ENCODE measurements at regions not wholly inside any gene's neighbourhood (a gene's known extent, or its start where the extent isn't known, plus 50 kb on each side); places are given as distances from the start of the nearest gene placed in this dataset.

DNA sequence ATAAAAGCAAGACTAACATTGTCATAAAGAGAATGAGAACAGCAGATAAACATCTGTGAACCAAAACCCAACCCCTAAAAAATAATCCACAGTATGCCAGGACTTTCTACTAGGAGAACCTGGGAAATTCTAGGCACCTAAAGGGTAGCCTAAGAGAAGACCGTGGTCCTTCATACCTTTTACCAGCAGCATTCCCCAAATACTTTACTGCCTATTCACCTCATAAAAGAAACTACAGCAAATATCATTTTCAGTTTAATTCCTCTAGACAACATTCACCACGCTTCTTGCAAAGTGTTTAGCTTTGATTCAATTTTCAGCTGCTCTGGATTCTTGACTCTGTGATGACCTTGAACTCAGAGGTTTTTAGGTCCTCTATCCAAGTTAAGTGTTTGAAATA is 1180.7 kb upstream of the B3GALT2 start:
- 79 to 90% (median 80%) methylated on average over 2 of the region's 2 CpGs for WGBS, 4 donors
- intact Hi-C loops (cut with DNase I), result no loop called here
- no peak overlapping the region for H3K27ac ChIP-seq
- no peaks in the 10 kb centered on the region for H3K27me3 ChIP-seq
- peaks cover 0 to 2% (median 0%) of the 10 kb centered on the region in 12 donors for H3K9me3 ChIP-seq
- peaks cover 0 to 4% (median 0%) of the 10 kb centered on the region in 12 donors for H3K4me1 ChIP-seq
- TF ChIP-seq CTCF (IDR thresholded peaks at IDR 0.05) (no peak), POLR2A (IDR thresholded peaks at IDR 0.05) (no peak)
- H3K4me3 ChIP-seq, result no peak overlapping the region
- DNase-seq, result no peak
- H3K36me3 ChIP-seq, result no peaks in the 10 kb centered on the region
- no peak for ATAC-seq

DNA sequence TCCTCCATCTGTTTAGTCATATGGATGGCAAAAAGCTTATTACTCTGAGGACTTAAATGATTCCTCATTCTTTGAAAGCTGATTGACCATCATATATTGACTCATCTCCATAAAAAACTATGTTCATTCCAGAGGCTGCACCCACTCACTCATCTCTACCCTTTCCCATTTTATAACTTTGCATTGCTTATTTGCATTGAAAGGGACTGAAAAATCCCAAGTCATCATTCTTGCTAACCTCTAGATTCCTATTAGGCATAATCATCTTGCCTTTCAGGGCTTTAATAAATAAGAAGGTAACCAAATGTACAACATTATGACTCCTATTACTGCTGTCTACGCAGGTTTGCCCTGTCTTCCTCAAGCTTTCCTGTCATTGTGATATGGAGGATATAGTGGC is 1180.3 kb upstream of the B3GALT2 start:
- WGBS, 4 donors, result 81 to 87% (median 83%) methylated on average over 1 of the region's 1 CpG

GRCh38 chr1:194362327-194362726 is 1175.9 kb upstream of the B3GALT2 start:
- Histone ChIP-seq H3K9me3 (no peaks in the 10 kb centered on the region), H3K27ac (peak overlapping the region in 4 of 12 donors; percentile 8 to 54 (median 28)), H3K4me3 (no peak overlapping the region), H3K4me1 (peaks cover 0 to 11% (median 0%) of the 10 kb centered on the region in 12 donors), H3K27me3 (no peaks in the 10 kb centered on the region), H3K36me3 (no peaks in the 10 kb centered on the region)
- intact Hi-C loops (cut with DNase I), result no loop called here
- WGBS, 4 donors, result 25 to 35% (median 31%) methylated on average over 4 of the region's 4 CpGs
- DNase-seq (no peak), ATAC-seq (peak in 1 of 4 donors; percentile 58)
- TF ChIP-seq POLR2A (IDR thresholded peaks at IDR 0.05) (no peak), CTCF (IDR thresholded peaks at IDR 0.05) (no peak)

More for the DNA sequence above, 1180.3 kb upstream of the B3GALT2 start:
- H3K27ac ChIP-seq, result no peak overlapping the region
- no peaks in the 10 kb centered on the region for H3K36me3 ChIP-seq
- H3K9me3 ChIP-seq, result peaks cover 0 to 2% (median 0%) of the 10 kb centered on the region in 12 donors
- no peaks in the 10 kb centered on the region for H3K27me3 ChIP-seq
- no peak for ATAC-seq
- intact Hi-C loops (cut with DNase I), result no loop called here
- DNase-seq, result no peak
- TF ChIP-seq CTCF (IDR thresholded peaks at IDR 0.05), result no peak
- no peak overlapping the region for H3K4me3 ChIP-seq
- H3K4me1 ChIP-seq, result peaks cover 0 to 6% (median 0%) of the 10 kb centered on the region in 12 donors

- no peaks in the 10 kb centered on the region for H3K36me3 ChIP-seq
- H3K27ac ChIP-seq, result peak overlapping the region in 5 of 12 donors; percentile 8 to 54 (median 31)
- H3K4me3 ChIP-seq, result no peak overlapping the region
- no peaks in the 10 kb centered on the region for H3K9me3 ChIP-seq
- intact Hi-C loops (cut with DNase I), result no loop called here
- DNase-seq (no peak), ATAC-seq (peak; percentile 42 to 80 (median 69))
- TF ChIP-seq CTCF (IDR thresholded peaks at IDR 0.05), result no peak
- no peak for TF ChIP-seq POLR2A (IDR thresholded peaks at IDR 0.05)
- H3K4me1 ChIP-seq, result peaks cover 0 to 11% (median 0%) of the 10 kb centered on the region in 12 donors
- no peaks in the 10 kb centered on the region for H3K27me3 ChIP-seq
- WGBS, 4 donors, result 35 to 38% (median 36%) methylated on average over 5 of the region's 5 CpGs
Measured at GRCh38 chr1:194361374-194362131, 1175.1 kb upstream of the B3GALT2 start.

Data from heart left ventricle (tissue), 16 donors.